Tibial nerve (tissue), 4 donors: ENCODE measurements at regions not wholly inside any gene's neighbourhood (a gene's known extent, or its start where the extent isn't known, plus 50 kb on each side); places are given as distances from the start of the nearest gene placed in this dataset. TPM values are rescaled to one million over a fixed set of nuclear protein-coding genes. Genes with fewer than 3 reads are reported as not detected.

Experiments used
- DNase-seq, 2 donors: peaks; one replicate each; pipeline ENCODE4 v3.0.0-alpha.2; 2019; ENCODE audit warnings: low spot score in 2 of 2
- H3K27ac ChIP-seq, 4 donors: fragments of 200-600 bp; sonication (generic) in 3 of 4; one replicate each; pipeline ENCODE4 v1.5.1; 2017 to 2019; ENCODE audit warnings: mild to moderate bottlenecking in 1 of 4
- H3K27me3 ChIP-seq, 2 donors: fragments of 200-600 bp; sonication (generic) in 1 of 2; one replicate each; pipeline versions ENCODE4 v1.5.1 to v1.6.0; 2017 to 2019
- H3K36me3 ChIP-seq, 3 donors: fragments of 200-600 bp; sonication (generic); one replicate each; pipeline ENCODE4 v1.5.1; 2018 to 2019
- H3K4me1 ChIP-seq, 4 donors: fragments of 200-600 bp; sonication (generic) in 3 of 4; one replicate each; pipeline ENCODE4 v1.5.1; 2017 to 2019
- H3K4me3 ChIP-seq, 4 donors: fragments of 200-600 bp; sonication (generic) in 3 of 4; one replicate each; pipeline ENCODE4 v1.5.1; 2017 to 2019; ENCODE audit warnings: mild to moderate bottlenecking in 1 of 4, moderate library complexity in 1 of 4
- H3K9me3 ChIP-seq, 4 donors: fragments of 200-600 bp; sonication (generic) in 3 of 4; one replicate each; pipeline ENCODE4 v1.5.1; 2017 to 2019
- CTCF ChIP-seq, 5 experiments: fragments of 200-600 bp in 3 of 5; fragments of 450-650 bp in 2 of 5; sonication (generic) in 3 of 5; IDR thresholded peaks; one replicate each; pipeline ENCODE4 v1.5.1; 2016 to 2019; ENCODE audit warnings: antibody characterized with exemption in 5 of 5, mild to moderate bottlenecking in 3 of 5, moderate library complexity in 2 of 5
- EP300 ChIP-seq, 2 donors: sonication (generic); formaldehyde crosslinking; IDR thresholded peaks; one replicate each; pipeline ENCODE4 v1.6.1; 2017; ENCODE audit warnings: antibody characterized with exemption in 2 of 2, mild to moderate bottlenecking in 1 of 2
- POLR2A ChIP-seq, 2 donors: fragments of 450-650 bp; IDR thresholded peaks; one replicate each; pipeline ENCODE4 v1.6.1; 2017; ENCODE audit warnings: antibody characterized with exemption in 2 of 2, mild to moderate bottlenecking in 2 of 2, moderate library complexity in 2 of 2
- WGBS, 2 donors: methylation state at CpG; one replicate each; pipeline ENCODE4 v1.1.5; 2018; 5-methylcytosine and 5-hydroxymethylcytosine counted together
- small RNA-seq: library from RNA; depleted of rRNA; stranded (forward); fragments of <200 nt; gene quantifications from one replicate; pipeline ENCODE3, GENCODE V24; 2016

- no peak overlapping the region for H3K4me3 ChIP-seq
- H3K4me1 ChIP-seq, result no peaks in the 10 kb centered on the region
- WGBS, 2 donors, result 87 to 90% methylated on average over 15 of the region's 15 CpGs
- TF ChIP-seq EP300 (IDR thresholded peaks at IDR 0.05) (no peak), CTCF (IDR thresholded peaks at IDR 0.05) (no peak), POLR2A (IDR thresholded peaks at IDR 0.05) (no peak)
- H3K9me3 ChIP-seq, result peaks cover 0 to 23% (median 0%) of the 10 kb centered on the region in 4 donors
- H3K27ac ChIP-seq, result no peak overlapping the region
- H3K36me3 ChIP-seq, result no peaks in the 10 kb centered on the region
- no peak for DNase-seq
- H3K27me3 ChIP-seq, result no peaks in the 10 kb centered on the region
Observed at GRCh38 chr18:78929516-78929915, 50.1 kb upstream of the SALL3 start.

Small RNA genes in the stretch of these regions (small RNA-seq; reads per million reads assigned to genes)
- gene RF00019, result not detected
- gene RF00402, result not detected
- not detected for gene RNA5SP461
- gene RNU6-655P, result not detected
